Fibroblast of skin of right biceps (primary cell): ENCODE measurements at regions not wholly inside any gene's neighbourhood (a gene's known extent, or its start where the extent isn't known, plus 50 kb on each side); places are given as distances from the start of the nearest gene placed in this dataset.
A peak's percentile ranks its signal among the peaks of the same experiment; 100 is the strongest.
"Not testable (repeated sequence)": the region's sequence is repeated elsewhere in the genome, so short reads cannot be mapped to it uniquely, and the experiment has no call there.

ENCODE experiments used
- DNase-seq: peaks from one replicate; pipeline ENCODE4 v3.0.0-alpha.2; 2013

DNA sequence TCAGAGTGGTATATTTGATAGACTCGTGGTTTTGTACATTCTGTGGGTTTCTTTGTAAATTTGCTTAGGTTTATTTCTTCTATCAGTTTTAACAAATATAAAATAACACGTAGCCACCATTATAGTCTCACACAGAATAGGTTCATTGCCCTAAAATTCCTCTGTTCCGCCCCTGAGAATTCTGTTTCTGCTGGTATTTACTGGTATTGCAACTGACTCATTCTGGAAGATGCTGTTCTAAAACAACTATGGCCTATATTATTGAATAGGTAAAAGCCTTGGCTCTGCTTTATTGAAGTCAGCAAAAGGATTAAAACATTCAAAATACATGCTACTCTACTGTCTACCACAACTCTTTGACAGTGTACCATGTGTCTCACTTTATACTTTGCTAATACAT is 119.1 kb upstream of the CHORDC1 start:
- no peak for DNase-seq

DNA sequence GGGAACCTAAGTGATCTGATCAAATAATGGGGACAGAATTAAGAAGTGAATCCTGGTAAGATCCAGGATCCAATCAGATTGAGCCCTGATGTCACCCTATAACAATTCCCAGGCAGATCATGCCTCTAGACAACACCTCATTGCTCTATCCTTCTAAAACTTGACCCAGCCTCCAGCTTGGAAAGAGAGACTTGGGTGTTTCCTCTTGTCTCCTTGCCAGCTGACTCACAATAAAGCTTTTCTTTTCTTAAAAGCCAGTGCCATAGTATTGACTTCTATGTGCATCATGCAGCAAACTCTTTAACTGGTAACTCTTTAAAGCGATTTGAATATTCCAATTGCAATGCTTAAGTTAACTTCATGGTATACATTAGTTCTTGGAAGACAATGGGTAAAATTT is 109.6 kb upstream of the CHORDC1 start:
- no peak for DNase-seq

DNA sequence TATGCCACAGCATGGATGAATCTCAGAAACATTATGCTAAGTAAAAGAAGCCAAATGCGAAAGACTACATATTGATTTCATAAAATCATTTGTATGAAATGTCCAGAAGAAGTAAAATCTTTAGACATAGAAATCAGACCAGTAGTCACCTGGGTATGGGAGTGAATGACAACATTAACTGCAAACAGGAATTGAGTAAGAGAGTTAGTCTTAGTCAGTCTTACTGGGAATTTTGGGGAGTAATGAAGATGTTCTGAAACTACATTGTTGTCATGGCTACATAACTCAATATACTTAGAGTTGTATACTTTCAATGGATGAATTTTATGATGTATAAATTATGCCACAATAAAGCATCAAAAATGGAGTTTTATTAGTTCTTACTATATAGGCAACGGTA is 107.8 kb upstream of the CHORDC1 start:
- no peak for DNase-seq

DNA sequence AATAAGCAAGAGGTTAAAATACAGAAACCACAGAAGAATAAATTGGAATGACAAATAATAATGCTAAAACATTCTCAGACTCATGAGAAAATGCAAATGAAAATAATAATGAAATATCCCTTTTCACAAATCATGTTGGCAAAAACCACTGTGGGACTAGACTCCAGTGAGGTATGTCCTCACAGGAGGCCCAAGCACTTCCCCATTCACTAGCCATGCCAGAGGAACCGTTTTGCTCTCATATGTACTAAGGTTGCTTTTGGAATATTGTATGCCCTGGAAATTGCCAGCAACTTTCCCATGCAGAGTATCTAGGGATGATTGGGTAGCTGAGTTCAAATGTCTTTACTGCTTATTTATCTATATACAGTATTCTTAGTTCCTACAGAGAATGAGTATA is 106.2 kb upstream of the CHORDC1 start:
- DNase-seq: no peak

DNA sequence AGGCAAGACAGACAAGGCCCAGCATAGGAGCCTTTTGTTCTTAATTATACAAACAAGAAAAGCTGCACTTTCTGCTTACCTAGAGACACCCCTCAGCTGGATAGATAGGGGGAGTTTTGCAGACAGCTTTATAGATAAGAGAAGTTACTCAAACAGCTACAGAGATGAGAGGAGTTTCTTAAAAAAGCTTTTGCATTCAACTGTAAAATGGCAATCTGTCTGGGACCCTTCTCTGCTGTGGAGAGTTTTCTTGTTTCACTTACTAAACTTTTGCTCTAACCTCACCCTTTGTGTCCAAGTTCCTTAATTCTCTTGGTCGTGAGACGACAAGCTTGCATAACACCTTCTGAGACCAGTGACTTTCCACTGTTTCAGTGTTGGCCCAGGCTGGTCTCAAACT is 103.8 kb upstream of the CHORDC1 start:
- DNase-seq: no peak

DNA sequence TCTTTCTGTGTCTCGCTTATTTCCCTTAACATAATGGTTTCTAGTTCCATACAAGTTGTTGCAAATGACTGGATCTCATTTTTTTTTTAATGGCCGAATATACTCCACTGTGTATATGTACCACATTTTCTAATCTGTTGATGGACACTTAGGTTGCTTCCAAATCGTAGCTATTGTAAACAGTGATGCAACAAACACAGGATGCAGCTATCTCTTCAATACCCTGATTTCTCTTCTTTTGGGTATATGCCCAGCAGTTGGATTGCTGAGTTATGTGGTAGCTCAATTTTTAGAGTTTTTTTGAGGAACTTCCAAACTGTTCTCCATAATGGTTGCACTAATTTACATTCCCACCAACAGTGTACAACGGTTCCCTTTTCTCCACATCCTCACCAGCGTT is 100.4 kb upstream of the CHORDC1 start:
- no peak for DNase-seq

DNA sequence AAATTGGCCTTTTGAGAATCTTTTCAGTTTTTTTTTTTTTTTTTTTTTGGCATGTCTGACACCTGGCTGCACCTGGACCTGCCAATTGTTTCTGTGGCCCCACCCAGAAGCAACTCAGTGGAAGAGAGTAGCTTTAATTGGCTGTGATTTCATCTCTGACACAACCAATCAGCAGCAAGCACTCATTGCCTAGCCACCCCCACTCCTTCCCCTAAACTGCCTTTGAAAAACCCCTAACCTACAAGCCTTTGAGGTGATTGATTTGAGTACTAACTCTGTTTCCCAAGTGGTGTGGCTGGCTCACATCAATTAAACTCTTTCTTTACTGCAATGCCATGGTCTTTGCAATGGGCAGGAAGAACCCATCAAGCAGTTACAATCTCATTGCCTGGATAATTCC is 98.2 kb upstream of the CHORDC1 start:
- no peak for DNase-seq

DNA sequence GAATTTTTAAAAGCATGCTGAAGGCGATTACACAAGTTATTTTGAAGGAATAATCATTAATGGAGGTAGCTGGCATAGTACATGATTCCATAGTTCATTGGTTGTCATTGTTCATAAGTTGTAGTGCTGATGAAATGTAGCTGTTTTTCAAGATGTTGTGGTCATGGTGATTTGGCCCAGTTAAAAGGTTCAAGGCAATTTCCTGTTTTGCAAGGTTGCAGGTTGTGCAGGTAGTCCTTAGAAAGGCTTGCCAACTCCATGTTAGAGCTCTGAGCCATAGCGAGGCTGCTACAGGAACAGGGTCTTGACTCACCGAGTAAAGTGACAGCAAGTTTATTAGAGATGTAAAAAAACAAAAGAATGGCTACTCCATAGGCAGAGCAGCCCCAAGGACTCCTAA is 95.8 kb upstream of the CHORDC1 start:
- DNase-seq: no peak

DNA sequence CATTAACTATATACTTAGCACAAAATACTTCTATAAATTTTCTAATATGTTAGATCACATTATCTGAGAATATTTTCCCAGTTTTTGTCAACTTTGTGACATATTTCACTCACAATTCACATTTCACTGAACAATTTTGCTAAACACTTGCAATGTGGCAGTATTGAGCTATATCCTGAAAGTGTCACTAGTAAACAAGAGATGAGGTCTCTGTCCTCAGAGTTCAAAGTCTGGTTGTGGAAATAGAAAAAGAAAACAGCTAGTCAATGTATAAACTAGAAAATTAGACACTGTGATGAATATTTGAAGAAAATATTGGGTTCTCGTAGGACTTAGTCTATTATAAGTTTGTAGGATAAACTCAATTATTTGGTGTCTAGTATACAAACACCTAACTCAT is 87.4 kb upstream of the CHORDC1 start:
- no peak for DNase-seq

DNA sequence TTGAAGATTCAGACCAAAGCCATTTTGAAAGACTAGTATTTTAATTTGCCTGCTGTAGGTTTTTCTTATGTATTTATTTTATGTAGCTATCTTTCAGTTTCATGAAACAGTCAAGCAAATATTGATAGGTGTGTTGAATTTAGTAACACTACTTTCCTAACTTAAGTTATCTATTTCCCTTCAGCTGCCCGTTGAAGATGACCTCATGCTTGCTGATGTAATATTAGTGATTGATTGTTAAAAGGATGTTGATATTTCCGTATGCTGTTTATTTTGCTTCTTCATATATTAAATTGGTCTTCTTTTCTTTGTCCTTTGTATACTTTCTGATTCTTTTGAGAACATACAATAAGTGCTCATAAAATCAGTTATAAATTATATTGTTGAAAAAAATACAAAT is 86.8 kb upstream of the CHORDC1 start:
- DNase-seq: no peak

DNA sequence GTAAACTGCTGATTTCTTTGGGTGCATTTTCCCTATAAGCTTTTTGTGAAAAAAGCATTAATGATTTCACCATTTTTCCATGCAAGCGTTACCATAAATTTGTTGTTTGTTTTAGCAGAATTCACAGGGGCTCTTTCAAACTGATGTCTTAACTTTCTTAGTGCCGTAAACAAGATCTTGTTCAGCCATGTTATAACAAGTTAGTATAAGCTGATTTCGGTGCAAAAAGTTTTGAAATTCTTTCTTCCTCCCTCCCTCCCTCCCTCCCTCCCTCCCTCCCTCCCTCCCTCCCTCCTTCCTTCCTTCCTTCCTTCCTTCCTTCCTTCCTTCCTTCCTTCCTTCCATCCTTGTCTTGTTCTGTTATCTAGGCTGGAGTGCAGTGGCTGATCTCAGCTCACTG is 71.7 kb upstream of the CHORDC1 start:
- DNase-seq: no peak

DNA sequence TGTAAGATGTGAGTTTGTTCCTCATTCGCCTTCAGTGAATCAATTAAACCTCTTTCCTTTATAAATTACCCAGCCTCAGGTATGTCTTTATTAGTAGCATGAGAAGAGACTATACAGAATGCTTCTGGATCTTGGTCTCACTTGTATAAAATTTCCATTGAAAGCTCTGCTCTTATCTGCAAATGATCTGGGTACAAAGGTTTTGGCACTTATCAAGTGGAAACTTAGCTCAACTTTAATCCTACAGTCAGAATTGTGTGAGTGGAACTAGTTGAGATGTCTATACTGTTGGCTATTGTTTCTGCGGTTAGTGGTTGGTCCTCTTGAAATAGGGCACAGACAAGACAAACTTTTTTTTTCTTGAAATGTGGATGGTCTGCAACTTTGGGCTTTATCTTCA is 71.2 kb upstream of the CHORDC1 start:
- no peak for DNase-seq

DNA sequence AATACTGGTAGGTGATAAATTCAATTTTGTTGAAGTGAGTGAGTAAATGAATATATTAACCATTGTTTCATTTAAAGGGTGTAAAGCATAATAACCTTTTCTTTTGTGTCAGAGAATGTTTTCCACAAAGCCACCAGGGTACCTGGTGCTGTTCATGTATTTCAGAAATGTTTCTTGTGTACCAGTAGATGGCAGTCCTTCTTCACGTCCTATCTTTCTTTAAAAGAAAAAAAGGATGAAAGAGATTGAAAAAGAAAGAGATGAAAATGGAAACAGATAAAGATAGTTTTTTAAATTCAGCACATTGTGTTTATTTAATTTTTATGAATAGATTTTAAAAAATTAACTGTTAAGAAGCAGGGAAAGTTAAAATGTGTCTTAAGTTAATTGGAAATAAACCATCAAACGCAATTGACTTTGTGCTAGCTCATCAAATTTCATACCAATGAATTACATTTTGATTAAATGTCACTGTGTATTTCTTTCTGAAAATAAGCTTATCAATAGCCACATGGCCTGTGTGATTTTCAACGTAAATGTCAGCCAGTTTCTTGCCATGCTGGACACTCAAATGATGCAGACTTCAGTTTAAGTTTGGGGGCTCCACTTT is 65.5 kb upstream of the CHORDC1 start:
- DNase-seq: peak; percentile 8

DNA sequence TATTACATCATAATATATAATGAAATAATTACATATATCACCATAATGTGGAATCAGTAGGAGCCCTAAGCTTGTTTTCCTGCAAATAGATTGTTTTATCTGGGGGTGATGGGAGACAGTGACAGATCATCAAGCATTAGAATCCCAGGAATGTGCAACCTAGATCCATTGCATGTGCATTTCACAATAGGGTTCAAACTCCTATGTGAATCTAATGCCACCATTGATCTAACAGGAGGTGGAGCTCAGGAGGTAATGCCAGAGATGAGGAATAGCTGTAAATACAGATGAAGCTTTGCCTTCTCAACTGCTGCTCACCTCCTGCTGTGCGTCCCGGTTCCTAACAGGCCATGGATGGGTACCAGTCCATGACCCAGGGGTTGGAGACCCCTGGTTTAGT is 63.8 kb upstream of the CHORDC1 start:
- DNase-seq: no peak

DNA sequence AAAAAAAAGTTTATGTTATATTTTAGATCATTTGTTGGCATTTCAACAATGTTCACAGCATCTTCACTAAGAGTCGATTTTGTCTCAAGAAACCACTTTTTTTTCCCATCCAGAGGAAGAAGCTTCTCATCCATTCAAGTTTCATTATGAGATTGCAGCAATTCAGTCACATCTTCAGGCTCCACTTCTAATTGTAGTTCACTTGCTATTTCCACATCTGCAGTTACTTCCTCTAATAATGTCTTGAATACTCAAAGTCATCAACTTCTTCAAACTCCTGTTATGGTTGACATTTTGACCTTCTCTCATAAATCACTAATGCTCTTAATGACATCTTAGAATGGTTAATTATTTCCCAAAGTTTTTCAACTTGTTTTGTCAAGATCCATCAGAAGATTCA is 61.3 kb upstream of the CHORDC1 start:
- no peak for DNase-seq

DNA sequence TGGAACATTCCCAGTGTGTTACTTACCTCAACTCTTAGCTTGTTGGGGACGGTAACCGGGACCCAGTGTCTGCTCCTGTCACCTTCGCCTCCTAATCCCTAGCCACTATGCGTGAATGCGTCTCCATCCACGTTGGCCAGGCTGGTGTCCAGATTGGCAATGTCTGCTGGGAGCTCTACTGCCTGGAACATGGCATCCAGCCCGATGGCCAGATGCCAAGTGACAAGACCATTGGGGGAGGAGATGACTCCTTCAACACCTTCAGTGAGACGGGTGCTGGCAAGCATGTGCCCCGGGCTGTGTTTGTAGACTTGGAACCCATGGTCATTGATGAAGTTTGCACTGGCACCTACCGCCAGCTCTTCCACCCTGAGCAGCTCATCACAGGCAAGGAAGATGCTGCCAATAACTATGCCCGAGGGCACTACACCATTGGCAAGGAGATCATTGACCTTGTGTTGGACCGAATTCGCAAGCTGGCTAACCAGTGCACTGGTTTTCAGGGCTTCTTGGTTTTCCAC is 59.8 kb upstream of the CHORDC1 start:
- not testable (repeated sequence) for DNase-seq

DNA sequence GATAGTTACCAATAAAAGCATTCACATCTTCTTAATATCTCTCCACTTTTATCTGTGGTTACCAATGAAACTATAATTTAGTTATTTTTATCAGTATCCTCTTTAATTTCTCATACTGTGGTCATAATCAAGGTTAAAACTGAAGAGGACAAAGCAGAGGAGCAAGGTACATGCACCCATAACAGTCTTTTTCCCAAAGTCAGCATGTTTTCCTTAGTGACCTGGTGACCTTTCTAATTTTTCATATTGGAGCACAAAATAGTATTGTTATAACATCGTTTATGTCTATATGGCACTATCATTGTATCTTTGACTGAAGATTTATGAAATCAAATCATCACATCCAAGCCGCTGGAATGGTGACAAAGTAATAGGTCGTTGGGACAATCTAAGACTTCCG is 51.5 kb upstream of the CHORDC1 start:
- no peak for DNase-seq
